ENCODE measurements at regions not wholly inside any gene's neighbourhood (a gene's known extent, or its start where the extent isn't known, plus 50 kb on each side); places are given as distances from the start of the nearest gene placed in this dataset.

- no peak overlapping the region for H3K4me3 ChIP-seq (ENCODE audit: severe bottlenecking)
Observed at GRCh38 chr5:21663082-21663481, 1190.1 kb downstream of the CDH12 start.

GRCh38 chr5:21661184-21661583, 1192.0 kb downstream of the CDH12 start:
- Histone ChIP-seq H3K27me3 (ENCODE audit: insufficient read depth, poor library complexity, severe bottlenecking) (no peaks in the 10 kb centered on the region), H3K4me1 (ENCODE audit: insufficient read depth, poor library complexity, severe bottlenecking) (no peaks in the 10 kb centered on the region), H3K4me3 (ENCODE audit: severe bottlenecking) (no peak overlapping the region), H3K36me3 (ENCODE audit: low read depth) (no peaks in the 10 kb centered on the region), H3K27ac (ENCODE audit: poor library complexity, severe bottlenecking) (no peak overlapping the region), H3K9me3 (ENCODE audit: severe bottlenecking) (no peaks in the 10 kb centered on the region)
- DNase-seq (ENCODE audit: low spot score): no peak
- TF ChIP-seq, protein P1, sequence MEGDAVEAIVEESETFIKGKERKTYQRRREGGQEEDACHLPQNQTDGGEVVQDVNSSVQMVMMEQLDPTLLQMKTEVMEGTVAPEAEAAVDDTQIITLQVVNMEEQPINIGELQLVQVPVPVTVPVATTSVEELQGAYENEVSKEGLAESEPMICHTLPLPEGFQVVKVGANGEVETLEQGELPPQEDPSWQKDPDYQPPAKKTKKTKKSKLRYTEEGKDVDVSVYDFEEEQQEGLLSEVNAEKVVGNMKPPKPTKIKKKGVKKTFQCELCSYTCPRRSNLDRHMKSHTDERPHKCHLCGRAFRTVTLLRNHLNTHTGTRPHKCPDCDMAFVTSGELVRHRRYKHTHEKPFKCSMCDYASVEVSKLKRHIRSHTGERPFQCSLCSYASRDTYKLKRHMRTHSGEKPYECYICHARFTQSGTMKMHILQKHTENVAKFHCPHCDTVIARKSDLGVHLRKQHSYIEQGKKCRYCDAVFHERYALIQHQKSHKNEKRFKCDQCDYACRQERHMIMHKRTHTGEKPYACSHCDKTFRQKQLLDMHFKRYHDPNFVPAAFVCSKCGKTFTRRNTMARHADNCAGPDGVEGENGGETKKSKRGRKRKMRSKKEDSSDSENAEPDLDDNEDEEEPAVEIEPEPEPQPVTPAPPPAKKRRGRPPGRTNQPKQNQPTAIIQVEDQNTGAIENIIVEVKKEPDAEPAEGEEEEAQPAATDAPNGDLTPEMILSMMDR (IDR thresholded peaks at IDR 0.05; ENCODE audit: poor library complexity, severe bottlenecking): no peak
- no peak for ATAC-seq (ENCODE audit: low read depth)

More at GRCh38 chr5:21663082-21663481, 1190.1 kb downstream of the CDH12 start:
- no peak overlapping the region for H3K27ac ChIP-seq (ENCODE audit: poor library complexity, severe bottlenecking)
- no peaks in the 10 kb centered on the region for H3K27me3 ChIP-seq (ENCODE audit: insufficient read depth, poor library complexity, severe bottlenecking)
- DNase-seq (ENCODE audit: low spot score): no peak
- TF ChIP-seq, protein P1 (IDR thresholded peaks at IDR 0.05; ENCODE audit: poor library complexity, severe bottlenecking): no peak
- no peaks in the 10 kb centered on the region for H3K36me3 ChIP-seq (ENCODE audit: low read depth)
- H3K9me3 ChIP-seq (ENCODE audit: severe bottlenecking): no peaks in the 10 kb centered on the region
- H3K4me1 ChIP-seq (ENCODE audit: insufficient read depth, poor library complexity, severe bottlenecking): no peaks in the 10 kb centered on the region
- ATAC-seq (ENCODE audit: low read depth): no peak

DNA sequence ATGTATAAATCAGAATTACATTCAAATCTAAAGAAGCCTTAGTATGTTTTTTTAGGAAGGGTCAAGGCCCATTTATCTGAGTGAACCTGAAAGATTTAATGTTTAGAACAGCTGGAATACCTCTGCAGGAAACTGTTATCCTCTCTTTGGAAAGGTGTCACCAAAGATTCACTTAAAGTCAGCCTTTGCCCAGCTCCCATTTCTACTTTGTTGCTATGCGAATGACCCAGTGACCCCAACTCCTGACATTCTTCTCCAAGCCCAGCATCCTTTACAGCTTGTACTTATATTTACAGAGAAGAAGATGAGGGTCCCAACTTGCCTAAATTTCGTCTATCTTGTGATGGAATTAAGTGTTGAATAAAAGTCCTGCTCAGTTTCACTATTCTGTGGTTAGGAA, 1198.6 kb downstream of the CDH12 start:
- no peaks in the 10 kb centered on the region for H3K9me3 ChIP-seq (ENCODE audit: severe bottlenecking)
- no peaks in the 10 kb centered on the region for H3K27me3 ChIP-seq (ENCODE audit: insufficient read depth, poor library complexity, severe bottlenecking)
- no peak overlapping the region for H3K27ac ChIP-seq (ENCODE audit: poor library complexity, severe bottlenecking)
- no peaks in the 10 kb centered on the region for H3K4me1 ChIP-seq (ENCODE audit: insufficient read depth, poor library complexity, severe bottlenecking)
- no peak for ATAC-seq (ENCODE audit: low read depth)
- no peak overlapping the region for H3K4me3 ChIP-seq (ENCODE audit: severe bottlenecking)
- DNase-seq (ENCODE audit: low spot score): no peak
- TF ChIP-seq, protein P1 (IDR thresholded peaks at IDR 0.05; ENCODE audit: poor library complexity, severe bottlenecking): no peak
- no peaks in the 10 kb centered on the region for H3K36me3 ChIP-seq (ENCODE audit: low read depth)

- H3K4me1 ChIP-seq (ENCODE audit: insufficient read depth, poor library complexity, severe bottlenecking): peaks cover 3% of the 10 kb centered on the region
- DNase-seq (ENCODE audit: low spot score) (no peak), ATAC-seq (ENCODE audit: low read depth) (peak; percentile 46; the same call in 1 of the 3 replicates)
- no peaks in the 10 kb centered on the region for H3K9me3 ChIP-seq (ENCODE audit: severe bottlenecking)
- no peak overlapping the region for H3K4me3 ChIP-seq (ENCODE audit: severe bottlenecking)
- no peak overlapping the region for H3K27ac ChIP-seq (ENCODE audit: poor library complexity, severe bottlenecking)
- no peaks in the 10 kb centered on the region for H3K36me3 ChIP-seq (ENCODE audit: low read depth)
- H3K27me3 ChIP-seq (ENCODE audit: insufficient read depth, poor library complexity, severe bottlenecking): no peaks in the 10 kb centered on the region
- TF ChIP-seq, protein P1 (IDR thresholded peaks at IDR 0.05; ENCODE audit: poor library complexity, severe bottlenecking): no peak
Observed at GRCh38 chr5:21649969-21650368, 1203.2 kb downstream of the CDH12 start.

DNA sequence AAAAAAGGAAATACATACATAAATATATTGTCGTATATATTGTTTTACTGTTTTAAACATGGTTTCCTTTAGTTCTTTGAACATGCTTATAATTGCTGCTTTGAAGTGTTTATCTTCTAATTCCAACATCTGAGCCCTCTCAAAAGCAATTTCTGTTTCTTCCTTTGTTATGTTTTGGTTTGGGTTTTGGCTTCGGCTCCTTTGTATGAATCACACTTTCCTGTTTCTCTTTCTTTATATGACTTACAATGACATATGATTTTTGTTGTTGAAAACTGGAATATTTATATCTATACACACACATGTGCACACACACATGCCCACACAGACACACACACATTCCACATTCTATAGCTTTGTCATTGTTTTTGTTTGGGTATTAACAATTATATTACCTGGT, 1206.7 kb downstream of the CDH12 start:
- H3K27me3 ChIP-seq (ENCODE audit: insufficient read depth, poor library complexity, severe bottlenecking): no peaks in the 10 kb centered on the region
- no peaks in the 10 kb centered on the region for H3K36me3 ChIP-seq (ENCODE audit: low read depth)
- no peak overlapping the region for H3K27ac ChIP-seq (ENCODE audit: poor library complexity, severe bottlenecking)
- H3K9me3 ChIP-seq (ENCODE audit: severe bottlenecking): no peaks in the 10 kb centered on the region
- no peak for DNase-seq (ENCODE audit: low spot score)
- H3K4me1 ChIP-seq (ENCODE audit: insufficient read depth, poor library complexity, severe bottlenecking): peaks cover 3% of the 10 kb centered on the region
- TF ChIP-seq, protein P1 (IDR thresholded peaks at IDR 0.05; ENCODE audit: poor library complexity, severe bottlenecking): no peak
- H3K4me3 ChIP-seq (ENCODE audit: severe bottlenecking): no peak overlapping the region
- ATAC-seq (ENCODE audit: low read depth): no peak

All from RWPE2 (cell line).